ENCODE measurements at regions not wholly inside any gene's neighbourhood (a gene's known extent, or its start where the extent isn't known, plus 50 kb on each side); places are given as distances from the start of the nearest gene placed in this dataset.

DNA sequence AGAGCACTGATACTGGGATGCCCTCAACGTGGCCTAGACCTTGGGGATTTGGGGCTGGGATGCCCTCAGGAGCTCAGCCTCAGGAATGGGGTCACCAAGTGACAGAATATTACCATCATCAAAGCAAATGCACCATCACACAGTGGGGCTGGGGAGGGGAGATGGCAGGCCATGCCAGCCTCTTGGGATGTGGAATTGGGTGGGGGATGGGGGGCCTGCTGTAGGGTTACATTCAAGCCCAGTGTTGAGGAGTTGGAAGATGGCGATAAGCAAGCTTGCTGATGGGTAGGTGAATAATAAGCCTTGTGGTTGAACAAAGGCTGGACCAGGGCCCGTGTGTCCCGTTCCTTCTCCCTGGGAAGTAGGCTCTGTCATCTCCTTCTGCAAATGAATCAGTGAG, 69.1 kb upstream of the GPR12 start:
- DNase-seq (ENCODE audit: low read depth) = no peak

DNA sequence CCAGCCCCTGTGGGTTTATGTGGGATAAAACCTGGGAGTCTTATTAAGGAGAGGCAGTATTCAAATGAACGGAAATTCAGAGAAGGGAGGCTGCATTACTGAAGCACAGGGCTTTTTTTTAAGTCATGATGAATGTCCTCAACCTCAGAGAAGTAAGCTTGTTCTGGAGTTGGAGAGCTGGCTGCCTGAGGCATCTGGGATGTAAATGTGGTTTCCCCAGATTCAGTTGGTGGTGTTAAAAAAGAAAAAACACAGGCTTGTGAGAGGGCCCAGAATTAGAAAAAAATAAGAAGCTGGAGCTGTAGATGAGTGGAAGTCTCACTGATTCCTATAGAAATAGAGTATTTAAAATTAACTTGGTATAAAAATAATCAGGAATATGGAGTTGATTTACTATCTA, 64.0 kb upstream of the GPR12 start:
- DNase-seq (ENCODE audit: low read depth) = no peak

DNA sequence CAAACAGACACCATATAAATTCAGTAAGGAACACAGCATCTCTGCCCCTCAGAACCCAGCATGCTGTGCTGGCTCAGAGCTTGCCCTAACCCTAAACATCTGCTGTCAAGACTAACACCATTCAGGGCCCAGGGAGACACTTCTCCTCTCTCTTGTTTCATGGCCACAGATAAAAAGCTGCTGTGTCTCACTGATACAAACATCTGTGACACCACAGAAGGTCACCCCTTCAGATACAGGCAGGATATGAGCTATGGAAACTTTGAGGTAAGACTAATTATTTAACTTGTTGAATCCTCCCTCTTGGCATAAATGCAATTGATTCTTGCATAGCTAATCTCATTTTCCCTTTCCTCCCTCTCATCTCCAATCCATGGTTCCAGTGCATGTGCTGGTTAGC, 61.6 kb upstream of the GPR12 start:
- no peak for DNase-seq (ENCODE audit: low read depth)

DNA sequence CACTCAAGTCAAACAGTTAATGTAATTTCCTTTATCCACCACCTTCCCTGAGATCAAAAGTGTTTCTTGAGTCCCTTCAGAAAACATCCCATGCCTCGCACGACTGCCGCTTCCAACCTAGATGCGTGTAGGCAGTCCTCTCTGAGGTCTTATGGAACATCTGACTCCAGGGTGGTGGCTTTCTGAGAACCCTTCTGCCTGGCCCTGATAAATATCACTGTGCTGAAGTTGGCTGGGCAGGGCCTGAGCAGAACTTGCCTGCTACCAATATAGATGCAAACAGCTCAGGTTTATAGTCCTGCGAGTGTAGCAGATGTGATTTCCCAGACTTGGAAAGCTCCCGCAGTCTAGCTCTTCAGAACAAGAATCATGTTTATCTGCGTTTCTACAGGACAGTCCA, 61.1 kb upstream of the GPR12 start:
- DNase-seq (ENCODE audit: low read depth) = no peak

DNA sequence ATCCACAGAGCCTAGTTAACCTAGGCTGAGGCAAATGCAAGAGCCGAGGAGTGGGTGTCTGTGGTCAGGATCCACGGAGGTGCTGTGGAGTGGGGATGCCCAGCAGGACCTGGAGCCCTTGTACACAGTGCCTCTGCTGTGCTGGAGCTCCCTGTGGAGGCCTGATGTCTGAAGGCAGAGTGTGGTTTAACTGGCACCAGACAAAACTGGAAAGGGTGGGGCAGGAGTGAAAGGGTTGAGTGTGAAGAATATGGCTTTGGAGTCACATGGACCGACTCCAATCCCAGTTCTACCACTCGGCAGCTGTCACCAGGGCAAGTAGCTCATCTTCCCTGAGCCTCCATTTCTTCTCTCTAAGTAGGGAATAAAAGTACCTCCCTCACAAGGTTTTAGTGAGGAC, 60.3 kb upstream of the GPR12 start:
- no peak for DNase-seq (ENCODE audit: low read depth)

DNA sequence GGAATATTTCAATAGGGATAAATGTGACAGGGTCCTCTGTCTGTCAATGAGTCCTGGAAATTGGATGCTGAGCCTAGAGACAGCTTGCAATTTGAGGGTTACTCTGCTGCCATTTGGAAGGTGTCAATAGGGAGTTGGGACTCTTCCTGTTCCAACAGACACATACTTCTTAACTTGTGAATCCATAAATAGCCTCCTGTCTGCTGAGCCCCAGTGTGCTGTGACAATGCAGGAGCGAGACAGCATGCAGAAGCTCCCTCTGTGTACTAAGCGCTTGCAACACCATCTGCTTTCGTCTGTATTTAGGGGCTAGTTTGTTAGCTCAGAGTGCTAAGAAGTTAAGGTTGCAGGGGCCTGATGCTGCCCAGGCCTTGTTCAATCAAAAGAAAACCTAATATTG, 58.5 kb upstream of the GPR12 start:
- DNase-seq (ENCODE audit: low read depth) = no peak

DNA sequence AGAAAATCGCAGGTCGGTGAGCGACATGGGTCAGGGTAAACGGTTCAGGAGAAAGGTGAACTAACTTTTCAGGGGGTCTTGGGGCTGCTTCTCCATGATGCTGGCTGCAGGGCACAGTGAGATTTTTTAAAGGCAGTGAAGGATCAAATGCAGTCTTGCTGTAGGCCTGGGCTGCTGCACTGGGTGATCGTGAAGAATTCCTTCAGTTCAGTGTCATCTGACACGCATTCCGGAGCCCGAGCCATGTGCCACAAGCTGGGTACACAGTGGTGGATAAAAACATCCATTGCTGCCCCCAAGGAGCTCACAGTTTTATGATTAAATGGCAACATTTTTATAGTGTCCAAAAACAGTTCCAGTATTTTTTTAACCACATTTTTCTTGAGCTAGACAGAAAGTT, 56.3 kb upstream of the GPR12 start:
- DNase-seq (ENCODE audit: low read depth) = no peak

DNA sequence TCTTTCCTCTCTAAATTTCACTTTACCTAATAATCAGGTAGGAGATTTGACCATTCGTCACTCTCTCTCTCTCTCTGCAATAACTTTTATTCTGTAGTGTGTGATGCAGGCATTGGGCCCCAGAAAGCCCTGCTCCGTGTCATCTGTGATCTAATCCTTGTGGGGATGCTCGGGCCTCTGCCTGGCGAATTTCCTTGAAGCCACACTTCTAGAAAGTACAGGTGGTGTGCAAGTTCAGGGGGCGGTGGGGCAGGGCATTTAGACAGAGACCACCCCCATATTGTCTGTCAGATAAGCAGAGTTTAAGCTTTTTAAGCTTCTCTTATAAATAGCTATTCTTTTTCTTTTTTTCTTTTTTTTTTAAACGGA, 53.4 kb upstream of the GPR12 start:
- DNase-seq (ENCODE audit: low read depth) = no peak

DNA sequence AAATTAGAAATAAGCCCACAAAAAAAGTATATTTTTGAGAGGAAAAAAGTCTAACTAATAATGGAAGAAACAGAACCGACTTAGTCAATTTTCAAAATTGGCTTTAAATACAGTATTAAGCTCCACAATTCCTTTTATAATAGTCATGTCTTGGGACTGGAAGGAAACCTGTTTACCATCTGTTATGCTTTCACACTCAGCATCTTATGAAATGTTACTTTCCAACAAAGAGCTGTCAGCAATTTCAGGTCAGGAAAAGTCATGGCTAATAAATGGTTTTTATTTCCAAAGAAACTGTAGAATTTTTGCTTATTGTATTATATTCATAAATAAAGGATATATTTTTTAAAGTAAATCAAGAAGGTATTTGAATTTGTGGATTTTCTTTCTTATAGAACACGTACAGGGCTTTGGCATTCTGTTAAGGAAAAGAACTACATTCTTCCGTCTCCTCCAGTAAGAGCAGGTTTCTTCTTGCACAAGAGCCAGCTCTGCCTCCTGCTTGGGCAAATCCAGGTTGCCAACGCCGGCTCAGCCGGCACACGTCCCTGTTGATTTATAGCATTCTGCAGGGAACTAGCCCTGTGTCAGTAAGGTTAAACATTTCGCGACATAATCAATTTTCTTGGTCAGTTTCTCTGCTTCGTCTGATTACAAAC, 52.9 kb upstream of the GPR12 start:
- DNase-seq (ENCODE audit: low read depth) = no peak

DNA sequence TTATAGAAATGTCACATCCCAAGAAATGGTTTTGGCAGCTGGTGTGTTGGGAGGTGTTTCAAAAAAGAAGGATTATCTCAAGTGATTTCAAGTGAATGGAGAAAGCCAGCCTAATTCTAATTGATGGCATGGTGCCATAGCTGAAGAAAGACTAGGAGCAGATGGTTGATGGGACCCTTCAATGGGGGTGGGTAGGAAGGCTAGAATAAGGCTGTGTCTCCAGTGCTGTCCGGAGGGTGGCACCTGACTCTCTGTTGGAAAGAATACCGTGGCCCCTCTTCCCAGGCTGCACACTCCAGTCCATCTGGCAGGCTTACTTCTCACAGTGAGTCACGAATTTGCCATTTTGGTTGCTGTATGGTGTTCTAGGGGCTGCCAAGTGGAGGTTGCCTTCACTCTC, 51.0 kb upstream of the GPR12 start:
- no peak for DNase-seq (ENCODE audit: low read depth)

Data from activated T-helper 9 cell treated with anti-CD3 and anti-CD28 coated beads, Interleukin-2, amount 50 U/mL, for 16 hours (primary cell).